GM12872 (cell line): ENCODE measurements at regions not wholly inside any gene's neighbourhood (a gene's known extent, or its start where the extent isn't known, plus 50 kb on each side); places are given as distances from the start of the nearest gene placed in this dataset.

ENCODE experiments used
- TF ChIP-seq, protein P1 (sequence below): IDR thresholded peaks from 3 replicates; pipeline ENCODE4 v1.5.1; 2011; ENCODE audit warnings: low read depth, mild to moderate bottlenecking, low read length, moderate library complexity; ENCODE audit not compliant: insufficient read depth

DNA sequence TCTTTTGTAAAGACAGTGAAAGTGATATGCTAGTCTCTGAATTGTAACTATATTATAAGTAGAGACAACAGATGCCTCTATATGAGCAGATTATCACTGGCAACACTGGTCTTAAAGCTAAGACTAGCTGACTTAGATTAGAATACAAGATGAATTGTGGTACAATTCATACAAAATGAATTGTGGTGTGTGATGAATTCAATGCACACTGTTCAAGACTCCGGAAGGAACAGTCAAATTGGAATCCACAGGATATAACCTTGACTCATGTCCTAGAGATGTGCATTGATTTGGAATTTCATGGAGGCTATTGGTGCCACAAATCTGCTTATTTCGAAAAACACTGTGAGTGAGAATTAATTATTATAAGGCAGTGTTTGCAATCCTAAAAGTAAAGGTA lies 701.8 kb downstream of the PCDH7 start:
- TF ChIP-seq, protein P1, sequence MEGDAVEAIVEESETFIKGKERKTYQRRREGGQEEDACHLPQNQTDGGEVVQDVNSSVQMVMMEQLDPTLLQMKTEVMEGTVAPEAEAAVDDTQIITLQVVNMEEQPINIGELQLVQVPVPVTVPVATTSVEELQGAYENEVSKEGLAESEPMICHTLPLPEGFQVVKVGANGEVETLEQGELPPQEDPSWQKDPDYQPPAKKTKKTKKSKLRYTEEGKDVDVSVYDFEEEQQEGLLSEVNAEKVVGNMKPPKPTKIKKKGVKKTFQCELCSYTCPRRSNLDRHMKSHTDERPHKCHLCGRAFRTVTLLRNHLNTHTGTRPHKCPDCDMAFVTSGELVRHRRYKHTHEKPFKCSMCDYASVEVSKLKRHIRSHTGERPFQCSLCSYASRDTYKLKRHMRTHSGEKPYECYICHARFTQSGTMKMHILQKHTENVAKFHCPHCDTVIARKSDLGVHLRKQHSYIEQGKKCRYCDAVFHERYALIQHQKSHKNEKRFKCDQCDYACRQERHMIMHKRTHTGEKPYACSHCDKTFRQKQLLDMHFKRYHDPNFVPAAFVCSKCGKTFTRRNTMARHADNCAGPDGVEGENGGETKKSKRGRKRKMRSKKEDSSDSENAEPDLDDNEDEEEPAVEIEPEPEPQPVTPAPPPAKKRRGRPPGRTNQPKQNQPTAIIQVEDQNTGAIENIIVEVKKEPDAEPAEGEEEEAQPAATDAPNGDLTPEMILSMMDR: no peak

DNA sequence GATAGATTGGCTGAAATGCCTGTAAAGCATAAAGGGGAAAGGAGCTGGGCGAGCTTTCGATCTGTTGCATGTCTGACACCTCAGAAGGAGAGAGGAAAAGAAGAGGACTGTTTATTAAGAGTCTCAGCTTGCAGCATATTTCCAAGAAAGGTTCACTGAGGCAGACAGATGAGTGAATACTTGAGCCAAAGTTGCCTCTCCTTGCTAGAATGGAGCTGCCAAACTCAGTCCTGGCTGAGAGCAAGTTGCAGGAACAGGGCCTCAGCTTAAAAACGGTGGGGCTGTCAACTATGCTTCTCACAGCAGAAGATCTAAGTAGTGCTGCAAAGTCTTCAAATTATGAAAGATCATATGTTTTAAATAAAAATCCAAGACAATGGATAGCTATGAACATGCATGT lies 707.5 kb downstream of the PCDH7 start:
- TF ChIP-seq, protein P1: no peak

DNA sequence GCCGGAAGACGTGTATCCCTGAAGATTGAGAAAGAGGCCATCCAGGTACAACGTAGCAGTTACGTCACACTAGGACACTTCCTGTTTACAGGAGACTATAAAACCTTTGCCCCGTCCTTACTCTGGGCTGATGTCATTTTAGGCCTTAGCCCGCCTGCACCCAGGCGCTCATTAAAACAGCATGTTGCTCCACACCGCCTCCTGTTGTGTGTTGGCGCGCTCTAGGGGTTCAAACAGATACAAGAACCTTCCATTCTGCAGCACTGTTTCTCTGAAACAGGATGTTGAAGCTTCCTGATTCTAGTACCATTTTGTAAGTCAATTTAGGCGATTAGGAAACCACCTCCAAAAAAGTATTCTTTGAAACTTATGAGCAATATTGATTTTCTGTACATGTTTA lies 722.1 kb downstream of the PCDH7 start:
- TF ChIP-seq, protein P1: no peak

DNA sequence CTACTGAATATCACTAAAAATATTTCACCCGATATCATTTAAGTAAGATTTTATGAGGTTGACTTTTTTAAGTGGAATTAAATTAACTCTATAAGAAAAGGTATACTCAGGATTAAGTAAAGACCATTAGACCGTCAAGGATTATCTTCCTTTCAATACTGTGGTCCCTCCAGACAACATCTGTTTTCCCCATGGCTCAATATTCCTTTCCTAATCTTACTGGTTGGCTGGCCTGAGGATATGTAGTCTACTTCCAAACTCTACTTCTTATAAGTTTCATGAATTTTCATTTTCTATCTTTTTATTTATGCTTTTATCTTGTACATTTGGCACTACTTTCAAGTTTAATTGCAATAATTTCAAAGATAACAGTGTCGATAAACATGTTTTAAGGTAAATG lies 725.4 kb downstream of the PCDH7 start:
- TF ChIP-seq, protein P1: no peak

DNA sequence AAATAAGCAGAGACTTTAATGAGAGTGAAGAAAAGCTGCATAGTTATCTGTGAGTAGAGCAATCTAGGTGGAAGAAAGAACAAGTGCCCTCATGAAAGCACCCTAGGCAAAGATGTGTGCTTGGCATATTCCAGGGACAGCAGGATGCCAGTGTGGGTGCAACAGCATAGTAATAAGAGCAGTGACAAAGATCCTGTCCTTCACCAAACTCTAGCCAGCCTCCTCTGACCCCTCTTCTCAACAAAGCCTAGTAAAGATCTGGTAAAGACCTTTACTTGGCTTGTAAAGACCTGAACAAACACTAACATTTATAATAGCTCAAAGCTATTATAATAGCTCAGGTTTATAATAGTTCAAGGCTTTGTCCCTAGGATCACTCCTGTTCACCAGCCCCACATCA lies 735.4 kb downstream of the PCDH7 start:
- TF ChIP-seq, protein P1: no peak

DNA sequence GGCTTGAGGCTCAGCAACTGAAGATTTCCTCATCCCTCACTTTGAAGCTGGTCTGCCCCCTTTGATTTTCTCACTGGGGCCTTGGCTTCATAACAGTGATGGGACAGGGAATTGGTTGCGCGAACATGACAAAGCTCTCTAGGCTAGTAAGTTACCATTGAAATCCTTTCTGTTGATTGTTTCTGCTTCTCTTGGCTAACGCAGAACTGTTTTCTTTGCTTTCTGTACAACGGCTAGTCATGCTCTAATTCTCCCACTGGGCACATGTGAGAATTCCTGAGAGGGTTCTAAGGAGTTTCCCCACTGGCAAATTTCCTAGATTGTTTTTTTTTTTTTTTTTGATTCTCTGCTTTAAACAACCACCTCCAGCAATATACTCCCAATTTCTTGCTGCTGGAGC lies 738.6 kb downstream of the PCDH7 start:
- TF ChIP-seq, protein P1: no peak

DNA sequence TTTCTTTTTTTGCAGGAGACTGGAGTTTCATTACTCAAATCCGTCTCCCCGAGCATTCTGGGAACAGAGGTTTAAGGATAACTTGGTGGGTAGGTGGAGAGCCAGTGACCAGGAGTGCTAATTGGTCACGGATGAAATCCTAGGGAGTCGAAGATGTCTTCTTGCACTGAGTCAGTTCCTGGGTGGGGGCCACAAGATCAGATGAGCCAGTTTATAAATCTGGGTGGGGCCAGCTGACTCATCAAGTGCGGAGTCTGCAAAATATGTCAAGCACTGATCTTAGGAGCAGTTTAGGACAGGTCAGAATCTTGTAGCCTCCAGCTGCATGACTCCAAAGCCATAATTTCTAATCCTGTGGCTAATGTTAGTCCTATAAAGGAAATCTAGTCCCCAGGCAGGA lies 741.3 kb downstream of the PCDH7 start:
- TF ChIP-seq, protein P1: no peak

DNA sequence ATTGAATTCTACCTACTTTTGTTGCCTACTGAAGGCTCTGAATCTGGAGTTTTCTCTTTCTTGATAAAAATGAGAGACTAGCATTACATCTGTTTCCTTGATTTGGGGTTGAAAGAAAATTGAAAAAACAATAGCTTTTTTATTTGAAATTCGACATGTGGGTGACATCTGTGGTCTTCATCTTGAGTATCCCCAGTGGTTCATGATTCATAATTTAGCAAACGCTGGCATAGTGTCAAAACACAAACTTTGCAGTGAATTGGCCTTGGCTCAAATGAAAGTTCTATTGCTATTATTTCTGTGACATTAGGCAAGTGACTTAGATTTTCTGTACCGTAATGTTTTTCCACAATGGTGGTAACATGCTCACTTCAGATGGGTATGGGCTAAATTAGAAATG lies 747.6 kb downstream of the PCDH7 start:
- TF ChIP-seq, protein P1: no peak
